Osteoblast (primary cell): ENCODE measurements at regions not wholly inside any gene's neighbourhood (a gene's known extent, or its start where the extent isn't known, plus 50 kb on each side); places are given as distances from the start of the nearest gene placed in this dataset.

Experiments
- DNase-seq: peaks from one replicate; pipeline ENCODE4 v3.0.0; 2011; ENCODE audit warnings: low spot score, mixed read lengths; ENCODE audit not compliant: insufficient read length; ENCODE audit errors: missing footprints
- H2AFZ ChIP-seq: 2 replicates; pipeline ENCODE4 v1.6.0; 2011; ENCODE audit warnings: mild to moderate bottlenecking, low read length
- H3K27ac ChIP-seq: 2 replicates; pipeline ENCODE4 v1.5.1; 2011; ENCODE audit warnings: mild to moderate bottlenecking, low read depth, low read length, moderate library complexity
- H3K27me3 ChIP-seq: 2 replicates; pipeline ENCODE4 v1.6.0; 2012; ENCODE audit warnings: mild to moderate bottlenecking, control low read depth, inconsistent platforms, low read length, moderate library complexity; ENCODE audit not compliant: insufficient read depth
- H3K36me3 ChIP-seq: 2 replicates; pipeline ENCODE4 v1.5.1; 2011; ENCODE audit warnings: mild to moderate bottlenecking, low read length, control low read depth, moderate library complexity; ENCODE audit not compliant: insufficient read depth
- H3K4me1 ChIP-seq: 2 replicates; pipeline ENCODE4 v1.5.1; 2011; ENCODE audit warnings: mild to moderate bottlenecking, low read length, control low read depth, moderate library complexity; ENCODE audit not compliant: insufficient read depth
- H3K4me2 ChIP-seq: 2 replicates; pipeline ENCODE4 v1.6.0; 2011; ENCODE audit warnings: mild to moderate bottlenecking, low read length; ENCODE audit not compliant: insufficient read depth
- H3K4me3 ChIP-seq: fragments of 200-600 bp; sonication (generic); 3 replicates; pipeline ENCODE4 v1.5.1; 2012; ENCODE audit warnings: mild to moderate bottlenecking, low read length, inconsistent platforms; ENCODE audit not compliant: insufficient read depth
- H3K79me2 ChIP-seq: 2 replicates; pipeline ENCODE4 v1.6.0; 2012; ENCODE audit warnings: mild to moderate bottlenecking, low read length, control low read depth, inconsistent platforms; ENCODE audit not compliant: insufficient read depth
- H3K9me3 ChIP-seq: 2 replicates; pipeline ENCODE4 v1.5.1; 2011; ENCODE audit warnings: low read depth, low read length, control low read depth
- H4K20me1 ChIP-seq: 2 replicates; pipeline ENCODE4 v1.6.0; 2012; ENCODE audit warnings: mild to moderate bottlenecking, low read length, control low read depth; ENCODE audit not compliant: insufficient read depth
- CTCF ChIP-seq: IDR thresholded peaks from 2 replicates; pipeline ENCODE4 v1.5.1; 2011; ENCODE audit warnings: mild to moderate bottlenecking, low read depth, low read length, moderate library complexity; ENCODE audit errors: extremely low read depth

GRCh38 chr1:217059401-217059800 is 336.2 kb upstream of the ESRRG start:
- H3K4me3 ChIP-seq, result no peak overlapping the region
- H3K36me3 ChIP-seq, result no peaks in the 10 kb centered on the region
- H3K79me2 ChIP-seq, result no peaks in the 10 kb centered on the region
- H3K4me1 ChIP-seq, result no peaks in the 10 kb centered on the region
- no peak overlapping the region for H2AFZ ChIP-seq
- no peak for DNase-seq
- no peaks in the 10 kb centered on the region for H4K20me1 ChIP-seq
- H3K27me3 ChIP-seq, result no peaks in the 10 kb centered on the region
- TF ChIP-seq CTCF, result no peak
- H3K9me3 ChIP-seq, result no peaks in the 10 kb centered on the region
- H3K4me2 ChIP-seq, result no peak overlapping the region
- no peak overlapping the region for H3K27ac ChIP-seq

GRCh38 chr1:217053676-217054075 is 330.4 kb upstream of the ESRRG start:
- no peak overlapping the region for H3K4me2 ChIP-seq
- H3K27me3 ChIP-seq, result no peaks in the 10 kb centered on the region
- H3K4me3 ChIP-seq, result no peak overlapping the region
- H3K27ac ChIP-seq, result no peak overlapping the region
- no peak for DNase-seq
- no peaks in the 10 kb centered on the region for H4K20me1 ChIP-seq
- H2AFZ ChIP-seq, result no peak overlapping the region
- H3K4me1 ChIP-seq, result no peaks in the 10 kb centered on the region
- no peaks in the 10 kb centered on the region for H3K79me2 ChIP-seq
- no peak for TF ChIP-seq CTCF
- H3K36me3 ChIP-seq, result no peaks in the 10 kb centered on the region
- no peaks in the 10 kb centered on the region for H3K9me3 ChIP-seq

- no peaks in the 10 kb centered on the region for H3K4me1 ChIP-seq
- no peak overlapping the region for H3K27ac ChIP-seq
- no peaks in the 10 kb centered on the region for H3K27me3 ChIP-seq
- no peak overlapping the region for H3K4me3 ChIP-seq
- H3K79me2 ChIP-seq, result no peaks in the 10 kb centered on the region
- TF ChIP-seq CTCF, result no peak
- no peak overlapping the region for H3K4me2 ChIP-seq
- H3K36me3 ChIP-seq, result no peaks in the 10 kb centered on the region
- H3K9me3 ChIP-seq, result no peaks in the 10 kb centered on the region
- DNase-seq, result no peak
- H2AFZ ChIP-seq, result no peak overlapping the region
- no peaks in the 10 kb centered on the region for H4K20me1 ChIP-seq
Observed at GRCh38 chr1:217052626-217053025, 329.4 kb upstream of the ESRRG start.

- H3K79me2 ChIP-seq, result no peaks in the 10 kb centered on the region
- no peak overlapping the region for H2AFZ ChIP-seq
- TF ChIP-seq CTCF, result no peak
- H3K27me3 ChIP-seq, result no peaks in the 10 kb centered on the region
- no peaks in the 10 kb centered on the region for H3K4me1 ChIP-seq
- DNase-seq, result no peak
- H3K9me3 ChIP-seq, result no peaks in the 10 kb centered on the region
- no peaks in the 10 kb centered on the region for H3K36me3 ChIP-seq
- no peak overlapping the region for H3K27ac ChIP-seq
- no peaks in the 10 kb centered on the region for H4K20me1 ChIP-seq
- H3K4me3 ChIP-seq, result no peak overlapping the region
- H3K4me2 ChIP-seq, result no peak overlapping the region
Observed at GRCh38 chr1:217052196-217052595, 329.0 kb upstream of the ESRRG start.
